SH-SY5Y (cell line): ENCODE measurements at regions not wholly inside any gene's neighbourhood (a gene's known extent, or its start where the extent isn't known, plus 50 kb on each side); places are given as distances from the start of the nearest gene placed in this dataset.

ENCODE experiments used
- GATA2 ChIP-seq: IDR thresholded peaks from 2 replicates; pipeline ENCODE4 v1.6.1; 2011; ENCODE audit warnings: mild to moderate bottlenecking, low read depth, low read length
- GATA3 ChIP-seq: IDR thresholded peaks from 2 replicates; pipeline ENCODE4 v1.6.1; 2011; ENCODE audit warnings: low read depth, mild to moderate bottlenecking, low read length, moderate library complexity

DNA sequence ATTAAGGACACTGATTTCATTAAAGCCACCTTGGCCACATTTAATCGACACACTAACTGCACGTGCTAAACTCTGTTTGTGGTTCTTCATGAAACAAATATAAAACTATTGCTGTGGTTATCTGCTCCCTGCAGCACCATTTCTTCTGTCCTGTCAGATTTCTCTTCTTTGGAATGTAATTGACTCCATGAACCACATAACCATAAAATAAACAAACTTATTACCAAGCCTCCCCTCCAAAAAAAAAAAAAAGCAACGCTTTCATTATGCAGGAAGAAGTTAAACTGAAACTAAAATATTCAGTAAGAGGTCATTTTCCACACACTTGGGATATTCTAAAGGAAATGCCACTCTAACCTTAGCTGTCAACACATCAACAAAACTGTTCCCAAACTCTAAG, 319.1 kb upstream of the NT5E start:
- TF ChIP-seq GATA3 (no peak), GATA2 (no peak)
